Mesendoderm (in vitro differentiated cells): ENCODE measurements at regions not wholly inside any gene's neighbourhood (a gene's known extent, or its start where the extent isn't known, plus 50 kb on each side); places are given as distances from the start of the nearest gene placed in this dataset.

Experiments
- DNase-seq: peaks from one replicate; pipeline ENCODE4 v3.0.0; 2013
- H2AK5ac ChIP-seq: 2 replicates; pipeline ENCODE4 v1.6.1; 2013; ENCODE audit warnings: low read length, inconsistent platforms
- H2BK120ac ChIP-seq: 2 replicates; pipeline ENCODE4 v1.6.1; 2013; ENCODE audit warnings: low read depth, mild to moderate bottlenecking, low read length, moderate library complexity, mixed read lengths
- H2BK15ac ChIP-seq: replicated peaks from 2 replicates; pipeline ENCODE4 v1.6.1; 2013; ENCODE audit warnings: low read depth, mild to moderate bottlenecking, moderate library complexity
- H2BK5ac ChIP-seq: 2 replicates; pipeline ENCODE4 v1.6.1; 2013; ENCODE audit warnings: low read length, inconsistent platforms
- H3K18ac ChIP-seq: 2 replicates; pipeline ENCODE4 v1.6.1; 2013; ENCODE audit warnings: mild to moderate bottlenecking, low read length, mixed read lengths
- H3K23ac ChIP-seq: one replicate; pipeline ENCODE4 v1.6.1; 2013; ENCODE audit warnings: low read length
- H3K27ac ChIP-seq: 2 replicates; pipeline ENCODE4 v1.5.1; 2013; ENCODE audit warnings: low read depth, mild to moderate bottlenecking, inconsistent platforms, low read length, moderate library complexity
- H3K27me3 ChIP-seq: 2 replicates; pipeline ENCODE4 v1.6.1; 2013; ENCODE audit warnings: low read length, control low read depth, mild to moderate bottlenecking, inconsistent platforms; ENCODE audit not compliant: insufficient read depth, poor library complexity
- H3K36me3 ChIP-seq: 2 replicates; pipeline ENCODE4 v1.6.1; 2013; ENCODE audit warnings: low read length, inconsistent platforms; ENCODE audit not compliant: control insufficient read depth, insufficient read depth
- H3K4ac ChIP-seq: one replicate; pipeline ENCODE4 v1.6.1; 2013; ENCODE audit warnings: low read depth, mild to moderate bottlenecking, low read length, moderate library complexity
- H3K4me1 ChIP-seq: 2 replicates; pipeline ENCODE4 v1.6.1; 2013; ENCODE audit warnings: low read depth, low read length, inconsistent platforms; ENCODE audit not compliant: control insufficient read depth
- H3K4me2 ChIP-seq: 2 replicates; pipeline ENCODE4 v1.6.1; 2013; ENCODE audit warnings: low read length
- H3K4me3 ChIP-seq: 2 replicates; pipeline ENCODE4 v1.5.1; 2013; ENCODE audit warnings: mild to moderate bottlenecking, low read length
- H3K56ac ChIP-seq: one replicate; pipeline ENCODE4 v1.6.1; 2013; ENCODE audit warnings: low read length
- H3K79me1 ChIP-seq: 2 replicates; pipeline ENCODE4 v1.6.1; 2013; ENCODE audit warnings: low read length, inconsistent platforms
- H3K79me2 ChIP-seq: 2 replicates; pipeline ENCODE4 v1.6.1; 2013; ENCODE audit warnings: mild to moderate bottlenecking, low read length; ENCODE audit not compliant: control insufficient read depth, insufficient read depth
- H3K9ac ChIP-seq: 2 replicates; pipeline ENCODE4 v1.6.1; 2013; ENCODE audit warnings: low read length, inconsistent platforms
- H4K5ac ChIP-seq: one replicate; pipeline ENCODE4 v1.6.1; 2013; ENCODE audit warnings: low read length
- H4K8ac ChIP-seq: one replicate; pipeline ENCODE4 v1.6.1; 2013; ENCODE audit warnings: low read depth, mild to moderate bottlenecking, control low read depth, low read length, moderate library complexity
- WGBS: extraction: QIAGEN DNeasy Blood & Tissue Kit; methylation state at CpG from one replicate; pipeline ENCODE4 v1.1.7; 2013; ENCODE audit warnings: low lambda C conversion rate, missing lambda C conversion rate; ENCODE audit not compliant: insufficient coverage; ENCODE audit errors: extremely low coverage; 5-methylcytosine and 5-hydroxymethylcytosine counted together

DNA sequence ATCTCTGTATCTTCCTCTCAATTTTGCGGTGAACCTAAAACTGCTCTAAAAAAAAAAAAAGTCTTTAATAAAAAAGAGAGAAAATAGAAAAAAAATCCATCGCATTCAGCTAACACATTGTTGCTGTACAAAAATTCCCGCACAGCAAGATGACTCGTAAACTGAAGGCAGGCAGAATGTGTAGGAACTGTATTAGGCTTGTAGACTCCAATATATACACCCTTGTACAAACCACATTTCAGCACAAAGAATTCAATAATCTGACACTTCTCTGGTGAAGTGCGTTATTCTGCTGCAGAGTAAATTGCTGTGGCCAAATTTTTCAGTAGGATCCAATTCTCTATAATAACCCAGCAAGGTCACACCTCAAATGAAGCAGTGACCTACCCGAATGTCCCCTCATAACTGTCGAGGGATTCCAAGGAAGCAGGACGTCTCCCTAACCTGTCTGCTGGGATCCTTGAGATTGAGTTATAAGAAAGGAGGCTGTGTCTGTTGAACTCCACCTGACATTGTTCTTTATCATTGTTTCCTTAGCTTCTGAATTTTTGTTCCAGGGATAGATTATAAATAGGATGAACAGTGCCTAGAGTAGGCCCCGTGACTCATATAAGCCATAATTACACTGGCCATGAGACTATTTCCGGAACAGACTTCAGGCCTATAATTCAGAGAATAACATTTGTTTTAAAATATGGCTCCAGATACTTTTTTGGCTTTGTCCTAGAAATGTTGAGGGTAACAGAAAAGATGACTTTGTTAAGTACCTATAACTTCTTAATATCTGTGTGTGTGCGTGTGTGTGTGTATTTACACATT, 348.3 kb downstream of the PCDH7 start:
- WGBS = no CpG with 5 or more reads among the region's 11 CpGs
- Histone ChIP-seq H2AK5ac (no peak overlapping the region), H3K4me3 (no peak overlapping the region), H2BK15ac (no peak overlapping the region), H2BK120ac (no peak overlapping the region), H3K4me1 (no peaks in the 10 kb centered on the region), H3K9ac (no peak overlapping the region), H3K56ac (no peak overlapping the region), H3K27me3 (no peaks in the 10 kb centered on the region), H4K8ac (no peak overlapping the region), H3K4me2 (no peak overlapping the region), H3K18ac (no peak overlapping the region), H3K27ac (no peak overlapping the region), H3K23ac (no peak overlapping the region), H3K4ac (no peak overlapping the region), H2BK5ac (no peak overlapping the region), H3K79me2 (no peaks in the 10 kb centered on the region), H3K36me3 (no peaks in the 10 kb centered on the region), H3K79me1 (no peaks in the 10 kb centered on the region), H4K5ac (no peak overlapping the region)
- DNase-seq = no peak

DNA sequence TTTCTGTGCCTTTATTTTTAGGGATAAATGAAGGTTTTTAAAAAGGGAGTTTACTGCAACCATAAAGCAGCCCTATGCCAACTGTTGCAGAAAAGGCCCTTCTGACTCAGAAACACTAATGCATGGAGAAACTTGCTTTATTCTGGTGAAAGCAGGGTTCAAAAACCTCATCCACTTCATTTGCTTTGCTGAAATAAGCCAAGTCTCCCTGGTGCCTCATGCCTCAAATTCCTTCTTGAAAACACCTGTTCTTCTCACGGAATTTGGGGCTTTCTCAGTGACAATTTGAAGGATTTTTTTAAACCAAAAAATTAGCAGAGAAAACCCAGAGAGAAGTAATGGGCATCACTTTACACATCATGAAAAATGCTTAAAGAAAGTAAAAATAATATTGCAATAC, 349.0 kb downstream of the PCDH7 start:
- no peak overlapping the region for H4K5ac ChIP-seq
- no peaks in the 10 kb centered on the region for H3K4me1 ChIP-seq
- H2BK5ac ChIP-seq = no peak overlapping the region
- H3K79me2 ChIP-seq = no peaks in the 10 kb centered on the region
- H3K23ac ChIP-seq = no peak overlapping the region
- no peaks in the 10 kb centered on the region for H3K79me1 ChIP-seq
- H3K4me3 ChIP-seq = no peak overlapping the region
- no peak overlapping the region for H2BK120ac ChIP-seq
- H3K27ac ChIP-seq = no peak overlapping the region
- no peak overlapping the region for H3K56ac ChIP-seq
- no peaks in the 10 kb centered on the region for H3K36me3 ChIP-seq
- no peak overlapping the region for H3K4me2 ChIP-seq
- H3K27me3 ChIP-seq = no peaks in the 10 kb centered on the region
- no peak for DNase-seq
- H4K8ac ChIP-seq = no peak overlapping the region
- H3K18ac ChIP-seq = no peak overlapping the region
- H2AK5ac ChIP-seq = no peak overlapping the region
- H3K9ac ChIP-seq = no peak overlapping the region
- no CpG with 5 or more reads among the region's 1 CpG for WGBS
- H3K4ac ChIP-seq = no peak overlapping the region
- no peak overlapping the region for H2BK15ac ChIP-seq

DNA sequence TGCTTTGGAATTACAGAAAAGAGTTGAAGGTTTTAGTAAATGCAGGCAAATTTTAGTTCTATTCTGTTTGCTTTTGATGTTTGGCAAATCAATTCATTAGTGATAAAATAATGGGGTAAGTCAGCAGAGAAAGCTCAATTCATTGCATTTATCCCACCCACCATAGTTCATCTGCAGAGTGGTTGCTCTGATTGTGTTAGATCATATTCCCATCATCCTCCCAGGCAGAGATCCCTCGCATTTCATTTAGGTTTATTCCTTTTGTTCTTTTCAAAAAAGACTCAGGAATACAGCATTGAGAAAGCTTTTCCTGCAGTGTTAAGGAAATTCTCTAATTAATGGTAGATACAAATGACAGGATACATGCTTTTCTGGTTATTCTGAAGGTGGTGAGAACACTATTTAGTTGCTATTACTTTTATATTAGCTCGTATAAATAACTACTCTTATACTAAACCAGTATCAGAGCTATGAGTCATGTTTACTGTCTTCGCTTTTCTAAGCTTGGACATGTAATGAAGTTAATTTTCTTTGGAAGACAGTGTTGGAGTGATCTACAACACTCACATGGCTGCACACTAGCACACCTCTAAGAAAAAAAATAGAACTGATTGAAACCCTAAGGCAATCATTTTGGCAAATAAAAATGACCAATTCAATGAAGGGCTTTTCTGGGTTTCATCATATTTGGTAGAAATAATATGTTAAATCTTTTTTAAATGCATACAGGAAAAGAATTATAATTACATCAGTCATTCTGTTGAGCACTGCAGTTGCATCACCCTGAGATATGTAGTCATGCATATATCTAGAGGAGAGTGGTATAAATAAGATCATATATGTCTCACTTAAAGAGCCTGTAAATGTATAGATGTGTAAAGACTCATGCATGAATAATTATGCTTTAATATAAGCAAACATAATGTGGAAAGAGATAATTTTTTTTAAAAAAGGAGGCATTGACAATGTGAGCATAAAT, 351.6 kb downstream of the PCDH7 start:
- Histone ChIP-seq H3K36me3 (no peaks in the 10 kb centered on the region), H3K23ac (no peak overlapping the region), H3K4me3 (no peak overlapping the region), H2BK120ac (no peak overlapping the region), H3K9ac (no peak overlapping the region), H3K4me1 (no peaks in the 10 kb centered on the region), H3K4ac (no peak overlapping the region), H2BK15ac (no peak overlapping the region), H3K56ac (no peak overlapping the region), H3K4me2 (no peak overlapping the region), H2BK5ac (no peak overlapping the region), H3K18ac (no peak overlapping the region), H4K8ac (no peak overlapping the region), H3K27me3 (no peaks in the 10 kb centered on the region), H3K79me2 (no peaks in the 10 kb centered on the region), H4K5ac (no peak overlapping the region), H3K27ac (no peak overlapping the region), H3K79me1 (no peaks in the 10 kb centered on the region), H2AK5ac (no peak overlapping the region)
- whole genome bisulfite sequencing = no CpG with 5 or more reads among the region's 3 CpGs
- no peak for DNase-seq

DNA sequence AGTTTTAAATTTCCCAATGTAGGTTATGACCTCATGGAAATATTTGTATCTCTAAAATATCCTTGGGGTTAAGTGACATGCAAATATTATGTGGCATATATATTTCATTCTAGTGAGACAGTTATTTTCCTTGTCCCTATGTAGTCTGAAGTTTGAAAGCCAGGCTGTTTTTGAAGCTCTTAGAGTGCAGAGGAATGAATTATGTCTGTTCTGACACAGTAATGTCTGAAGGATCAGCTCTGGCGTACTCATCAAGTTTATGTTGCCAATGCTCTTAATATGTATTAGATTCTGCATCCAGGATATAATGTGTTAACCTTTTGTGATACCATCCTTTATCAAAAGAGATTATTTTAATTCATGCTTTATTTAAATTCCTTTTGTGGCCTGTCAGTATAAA, 355.8 kb downstream of the PCDH7 start:
- no peak overlapping the region for H3K9ac ChIP-seq

DNA sequence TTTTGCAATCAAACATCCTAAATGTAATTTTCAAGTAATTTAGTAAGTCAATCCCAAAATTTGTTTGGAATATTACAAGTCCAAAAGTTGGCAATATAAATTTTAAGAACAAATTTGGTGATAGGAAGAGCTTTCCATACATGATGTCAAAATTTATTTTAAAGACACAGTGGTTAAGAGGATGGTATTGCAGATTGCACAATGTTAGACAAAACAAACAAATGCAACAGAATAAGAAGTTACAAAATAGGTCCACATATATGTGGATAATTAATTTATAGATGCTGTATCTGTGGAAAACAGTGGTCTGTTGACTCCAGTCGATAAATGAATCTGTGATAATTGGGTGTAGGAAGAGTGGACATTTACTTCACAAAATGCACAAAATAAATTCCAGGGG, 358.5 kb downstream of the PCDH7 start:
- no CpG with 5 or more reads among the region's 1 CpG for WGBS
- no peak overlapping the region for H3K27ac ChIP-seq
- H2BK5ac ChIP-seq = no peak overlapping the region
- no peak overlapping the region for H3K23ac ChIP-seq
- no peak overlapping the region for H4K5ac ChIP-seq
- H3K4me3 ChIP-seq = no peak overlapping the region
- H3K36me3 ChIP-seq = no peaks in the 10 kb centered on the region
- no peaks in the 10 kb centered on the region for H3K4me1 ChIP-seq
- no peak overlapping the region for H3K18ac ChIP-seq
- DNase-seq = no peak
- no peaks in the 10 kb centered on the region for H3K79me1 ChIP-seq
- H3K4me2 ChIP-seq = no peak overlapping the region
- no peak overlapping the region for H3K9ac ChIP-seq
- no peaks in the 10 kb centered on the region for H3K79me2 ChIP-seq
- H2AK5ac ChIP-seq = no peak overlapping the region
- H3K4ac ChIP-seq = no peak overlapping the region
- H3K27me3 ChIP-seq = no peaks in the 10 kb centered on the region
- no peak overlapping the region for H2BK15ac ChIP-seq
- H3K56ac ChIP-seq = no peak overlapping the region
- no peak overlapping the region for H4K8ac ChIP-seq
- no peak overlapping the region for H2BK120ac ChIP-seq

More for the DNA sequence above, 355.8 kb downstream of the PCDH7 start:
- Histone ChIP-seq H3K4ac (no peak overlapping the region), H4K8ac (no peak overlapping the region), H3K56ac (no peak overlapping the region), H3K4me1 (no peaks in the 10 kb centered on the region), H3K18ac (no peak overlapping the region), H2BK5ac (no peak overlapping the region), H2AK5ac (no peak overlapping the region), H3K4me2 (no peak overlapping the region), H3K4me3 (no peak overlapping the region), H3K36me3 (no peaks in the 10 kb centered on the region), H4K5ac (no peak overlapping the region), H3K79me1 (no peaks in the 10 kb centered on the region), H3K27ac (no peak overlapping the region), H3K27me3 (no peaks in the 10 kb centered on the region), H2BK120ac (no peak overlapping the region), H3K79me2 (no peaks in the 10 kb centered on the region), H3K23ac (no peak overlapping the region), H2BK15ac (no peak overlapping the region)
- no CpG with 5 or more reads among the region's 1 CpG for WGBS
- DNase-seq = no peak
